PC-3 (cell line): ENCODE measurements at regions not wholly inside any gene's neighbourhood (a gene's known extent, or its start where the extent isn't known, plus 50 kb on each side); places are given as distances from the start of the nearest gene placed in this dataset.

Experiments
- ATAC-seq: fragments of 200-7000 bp; cut with Tn5 transposase; 2 replicates; pipeline ENCODE4 v1.9.1; 2020; ENCODE audit warnings: mild to moderate bottlenecking, moderate library complexity
- BruUV-seq: library from RNA; stranded (reverse); fragments of 400-500 nt; replicated peaks from 2 replicates; lab custom pipeline; 2021; lab: Mats Ljungman, UMichigan
- CTCF ChIA-PET: fragments of 300-600 bp; sonication (Branson Sonifier 250); formaldehyde crosslinking; loops from one replicate; lab custom pipeline; 2022; ENCODE audit warnings: antibody characterized with exemption; lab: Charles Lee
- POLR2A ChIA-PET: fragments of 300-600 bp; sonication (Branson Sonifier 250); formaldehyde crosslinking; loops from one replicate; lab custom pipeline; 2022; ENCODE audit warnings: antibody characterized with exemption; ENCODE audit not compliant: unreplicated experiment; lab: Charles Lee
- DNase-seq: peaks from one replicate; pipeline ENCODE4 v3.0.0-alpha.2; 2015
- H2AFZ ChIP-seq: fragments of 300-600 bp; sonication (generic); 2 replicates; pipeline ENCODE4 v1.6.0; 2016; ENCODE audit warnings: antibody characterized with exemption, low read length
- H3F3A ChIP-seq: fragments of 300-600 bp; sonication (generic); one replicate; pipeline ENCODE4 v1.6.0; 2017; ENCODE audit warnings: antibody characterized with exemption, low read length, control low read depth, mild to moderate bottlenecking; ENCODE audit not compliant: unreplicated experiment
- H3K27ac ChIP-seq: fragments of 300-600 bp; sonication (generic); 2 replicates; pipeline ENCODE4 v1.5.1; 2016; ENCODE audit warnings: mild to moderate bottlenecking, low read length
- H3K27me3 ChIP-seq: fragments of 300-600 bp; sonication (generic); 2 replicates; pipeline ENCODE4 v1.6.1; 2016; ENCODE audit warnings: low read length, mixed read lengths
- H3K36me3 ChIP-seq: fragments of 300-600 bp; sonication (generic); 2 replicates; pipeline ENCODE4 v1.6.1; 2016; ENCODE audit warnings: low read depth, mixed run types, low read length, mixed read lengths
- H3K4me1 ChIP-seq: fragments of 300-600 bp; sonication (generic); 2 replicates; pipeline ENCODE4 v1.5.1; 2016; ENCODE audit warnings: low read length; ENCODE audit not compliant: insufficient read depth
- H3K4me2 ChIP-seq: fragments of 300-600 bp; sonication (generic); 2 replicates; pipeline ENCODE4 v1.6.0; 2016; ENCODE audit warnings: low read length
- H3K4me3 ChIP-seq: fragments of 300-600 bp; sonication (generic); 2 replicates; pipeline ENCODE4 v1.5.1; 2016; ENCODE audit warnings: mild to moderate bottlenecking, low read length, mixed read lengths
- H3K79me2 ChIP-seq: fragments of 300-600 bp; sonication (generic); 2 replicates; pipeline ENCODE4 v1.6.1; 2017; ENCODE audit warnings: low read length, mixed read lengths
- H3K9ac ChIP-seq: fragments of 300-600 bp; sonication (generic); 2 replicates; pipeline ENCODE4 v1.6.0; 2016; ENCODE audit warnings: mild to moderate bottlenecking, low read length
- H3K9me2 ChIP-seq: fragments of 300-600 bp; sonication (generic); replicated peaks from 2 replicates; pipeline ENCODE4 v1.6.1; 2016; ENCODE audit warnings: mixed run types, low read length, mixed read lengths
- H3K9me3 ChIP-seq: fragments of 300-600 bp; sonication (generic); 2 replicates; pipeline ENCODE4 v1.6.1; 2016; ENCODE audit warnings: low read length, mixed read lengths
- H4K20me1 ChIP-seq: fragments of 300-600 bp; sonication (generic); 2 replicates; pipeline ENCODE4 v1.6.1; 2016; ENCODE audit warnings: low read length, mixed read lengths
- EZH2 ChIP-seq: fragments of 300-600 bp; sonication (generic); IDR thresholded peaks from one replicate; pipeline ENCODE4 v1.6.1; 2017; ENCODE audit warnings: antibody characterized with exemption, mild to moderate bottlenecking, low read length; ENCODE audit not compliant: unreplicated experiment
- EZH2phosphoT487 ChIP-seq: fragments of 300-600 bp; sonication (generic); IDR thresholded peaks from 2 replicates; pipeline ENCODE4 v1.6.1; 2018; ENCODE audit warnings: mild to moderate bottlenecking, antibody characterized with exemption, low read length, borderline replicate concordance
- intact Hi-C: fragments of 100-400 bp; cut with micrococcal nuclease; formaldehyde crosslinking; loops from 2 replicates; pipeline ENCODE4 v1.9.0; 2023
- TF ChIP-seq, protein P1 (sequence below): fragments of 300-600 bp; sonication (generic); conservative IDR thresholded peaks from 2 replicates; pipeline ENCODE4 v1.5.1; 2017; ENCODE audit warnings: antibody characterized with exemption, low read depth, mild to moderate bottlenecking, low read length

GRCh38 chr11:57083641-57084385 lies 95.1 kb downstream of the OR5AK2 start:
- H3K4me2 ChIP-seq: no peak overlapping the region
- DNase-seq: no peak
- intact Hi-C loops: no loop called here

DNA sequence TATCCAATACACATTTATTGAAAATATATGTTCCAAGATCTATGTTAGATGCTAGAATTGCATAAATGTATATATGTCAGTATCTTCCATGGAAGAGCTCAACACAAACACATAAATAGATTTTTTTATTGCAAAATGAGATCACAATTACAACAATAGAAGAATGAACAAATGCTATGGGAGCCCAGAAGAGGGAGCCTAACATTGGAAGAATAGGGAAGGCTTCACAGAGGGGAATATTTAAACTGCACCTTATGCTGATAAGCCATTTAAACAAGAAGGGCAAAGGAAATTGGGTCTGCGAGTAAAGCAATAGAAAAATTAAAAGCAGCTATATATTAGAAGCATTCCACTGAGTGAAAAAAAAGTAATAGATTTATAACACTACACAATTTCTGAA lies 96.1 kb upstream of the LRRC55 start:
- no peaks in the 10 kb centered on the region for H3K9me3 ChIP-seq
- CTCF ChIA-PET: interaction anchor here (0.6 to 0.7 kb wide), 2 partner anchors 164 to 225 kb away, joined by 3 to 8 read pairs; no protein-coding TSS in a partner anchor
- no peak overlapping the region for H3K27ac ChIP-seq
- POLR2A ChIA-PET: no interaction called here
- no peak for ATAC-seq
- no peak overlapping the region for H2AFZ ChIP-seq
- TF ChIP-seq, protein P1, sequence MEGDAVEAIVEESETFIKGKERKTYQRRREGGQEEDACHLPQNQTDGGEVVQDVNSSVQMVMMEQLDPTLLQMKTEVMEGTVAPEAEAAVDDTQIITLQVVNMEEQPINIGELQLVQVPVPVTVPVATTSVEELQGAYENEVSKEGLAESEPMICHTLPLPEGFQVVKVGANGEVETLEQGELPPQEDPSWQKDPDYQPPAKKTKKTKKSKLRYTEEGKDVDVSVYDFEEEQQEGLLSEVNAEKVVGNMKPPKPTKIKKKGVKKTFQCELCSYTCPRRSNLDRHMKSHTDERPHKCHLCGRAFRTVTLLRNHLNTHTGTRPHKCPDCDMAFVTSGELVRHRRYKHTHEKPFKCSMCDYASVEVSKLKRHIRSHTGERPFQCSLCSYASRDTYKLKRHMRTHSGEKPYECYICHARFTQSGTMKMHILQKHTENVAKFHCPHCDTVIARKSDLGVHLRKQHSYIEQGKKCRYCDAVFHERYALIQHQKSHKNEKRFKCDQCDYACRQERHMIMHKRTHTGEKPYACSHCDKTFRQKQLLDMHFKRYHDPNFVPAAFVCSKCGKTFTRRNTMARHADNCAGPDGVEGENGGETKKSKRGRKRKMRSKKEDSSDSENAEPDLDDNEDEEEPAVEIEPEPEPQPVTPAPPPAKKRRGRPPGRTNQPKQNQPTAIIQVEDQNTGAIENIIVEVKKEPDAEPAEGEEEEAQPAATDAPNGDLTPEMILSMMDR: peak; percentile 46
- no peak for TF ChIP-seq EZH2
- no peaks in the 10 kb centered on the region for H3F3A ChIP-seq
- intact Hi-C loops: no loop called here
- no peaks in the 10 kb centered on the region for H3K79me2 ChIP-seq
- no peak overlapping the region for H3K4me2 ChIP-seq
- H3K27me3 ChIP-seq: peaks cover 28% of the 10 kb centered on the region
- H3K4me1 ChIP-seq: no peaks in the 10 kb centered on the region
- BruUV-seq: no TSS peak
- DNase-seq: peak; percentile 31
- H3K4me3 ChIP-seq: no peak overlapping the region
- H3K9ac ChIP-seq: no peak overlapping the region
- H3K9me2 ChIP-seq: no peaks in the 10 kb centered on the region
- no peaks in the 10 kb centered on the region for H4K20me1 ChIP-seq
- no peaks in the 10 kb centered on the region for H3K36me3 ChIP-seq

More at GRCh38 chr11:57083641-57084385, 95.1 kb downstream of the OR5AK2 start:
- ATAC-seq: no peak
- no peaks in the 10 kb centered on the region for H3K4me1 ChIP-seq
- ChIA-PET POLR2A (no interaction called here), CTCF (no interaction called here)
- no peaks in the 10 kb centered on the region for H3K9me2 ChIP-seq
- no peaks in the 10 kb centered on the region for H3K36me3 ChIP-seq
- no peak overlapping the region for H2AFZ ChIP-seq
- BruUV-seq: no TSS peak
- H3K27me3 ChIP-seq: peaks cover 14% of the 10 kb centered on the region
- no peak overlapping the region for H3K4me3 ChIP-seq
- H3F3A ChIP-seq: no peaks in the 10 kb centered on the region
- H3K79me2 ChIP-seq: no peaks in the 10 kb centered on the region
- H4K20me1 ChIP-seq: no peaks in the 10 kb centered on the region
- no peaks in the 10 kb centered on the region for H3K9me3 ChIP-seq
- H3K27ac ChIP-seq: no peak overlapping the region
- no peak overlapping the region for H3K9ac ChIP-seq
- TF ChIP-seq EZH2phosphoT487: no peak
- TF ChIP-seq EZH2: no peak
- TF ChIP-seq, protein P1: no peak

DNA sequence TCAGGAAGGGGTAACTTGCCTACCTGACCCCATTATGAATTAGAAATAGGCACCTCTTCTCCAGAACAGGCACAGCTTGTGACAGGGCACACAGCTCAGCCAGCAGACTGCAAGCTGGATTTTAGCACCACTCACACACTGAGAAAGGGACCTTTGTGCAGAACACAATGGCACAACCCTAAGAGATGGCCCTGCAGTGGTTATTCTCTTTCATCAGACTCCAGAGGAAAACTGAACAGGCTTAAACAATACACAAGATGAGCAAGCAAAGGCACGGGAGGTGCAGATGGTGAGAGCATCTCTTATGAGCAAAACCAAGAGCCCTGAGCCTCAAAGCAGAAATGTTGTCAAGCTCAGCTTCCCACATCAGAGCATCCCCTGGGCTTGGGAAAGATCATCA lies 93.8 kb upstream of the LRRC55 start:
- H3K4me2 ChIP-seq: no peak overlapping the region
- no peaks in the 10 kb centered on the region for H3K36me3 ChIP-seq
- H2AFZ ChIP-seq: no peak overlapping the region
- ChIA-PET POLR2A (no interaction called here), CTCF (no interaction called here)
- no peaks in the 10 kb centered on the region for H3K79me2 ChIP-seq
- intact Hi-C loops: no loop called here
- no peaks in the 10 kb centered on the region for H3K9me3 ChIP-seq
- ATAC-seq: no peak
- no peak for DNase-seq
- no peak for TF ChIP-seq EZH2phosphoT487
- peaks cover 47% of the 10 kb centered on the region for H3K27me3 ChIP-seq
- H3K9ac ChIP-seq: no peak overlapping the region
- no peak overlapping the region for H3K4me3 ChIP-seq
- no peaks in the 10 kb centered on the region for H4K20me1 ChIP-seq
- BruUV-seq: no TSS peak
- H3K27ac ChIP-seq: no peak overlapping the region
- no peaks in the 10 kb centered on the region for H3K9me2 ChIP-seq
- H3K4me1 ChIP-seq: no peaks in the 10 kb centered on the region
- no peaks in the 10 kb centered on the region for H3F3A ChIP-seq
